ENCODE measurements at regions not wholly inside any gene's neighbourhood (a gene's known extent, or its start where the extent isn't known, plus 50 kb on each side); places are given as distances from the start of the nearest gene placed in this dataset.

GRCh38 chr4:130074096-130074495, 978.1 kb downstream of the C4orf33 start:
- TF ChIP-seq BRCA1 (IDR thresholded peaks at IDR 0.05) (no peak), BRCA1 (CRISPR knock-in tag; IDR thresholded peaks at IDR 0.05) (no peak), CTCF (IDR thresholded peaks at IDR 0.05 in 2 of 3, conservative IDR thresholded peaks at IDR 0.05 in 1 of 3; ENCODE audit: insufficient read depth in 2 of 3, low read depth in 1 of 3, low read length in 3 of 3) (no peak), EP300 (IDR thresholded peaks at IDR 0.05; ENCODE audit: low read length) (no peak), SREBF2 (CRISPR knock-in tag; IDR thresholded peaks at IDR 0.05) (no peak), TEAD1 (CRISPR knock-in tag; IDR thresholded peaks at IDR 0.05) (no peak), CBX2 (IDR thresholded peaks at IDR 0.05; ENCODE audit: insufficient read depth, low read length, poor library complexity, severe bottlenecking) (no peak), WHSC1 (IDR thresholded peaks at IDR 0.05; ENCODE audit: low read length) (no peak), POLR2A (conservative IDR thresholded peaks at IDR 0.05) (no peak), HNRNPK (IDR thresholded peaks at IDR 0.05; ENCODE audit: low read depth, low read length, poor library complexity, severe bottlenecking) (no peak), SFPQ (IDR thresholded peaks at IDR 0.05; ENCODE audit: low read depth, low read length) (no peak), CREM (IDR thresholded peaks at IDR 0.05; ENCODE audit: low read depth) (no peak)
